GM12878 (cell line): ENCODE measurements at regions not wholly inside any gene's neighbourhood (a gene's known extent, or its start where the extent isn't known, plus 50 kb on each side); places are given as distances from the start of the nearest gene placed in this dataset.

Experiments used
- ATAC-seq: fragments of 200-7000 bp; cut with Tn5 transposase; 3 replicates; pipeline ENCODE4 v1.9.1; 2020; ENCODE audit warnings: mild to moderate bottlenecking, moderate library complexity
- BruUV-seq: library from RNA; stranded (reverse); fragments of 400-500 nt; replicated peaks from 2 replicates; lab custom pipeline; 2021; lab: Mats Ljungman, UMichigan
- CTCF ChIA-PET: fragments of 300-600 bp; sonication (Branson Sonifier 250); formaldehyde crosslinking; extraction: SDS; loops from one replicate; lab custom pipeline; 2021; ENCODE audit warnings: inconsistent platforms; lab: Yijun Ruan, JAX
- POLR2A ChIA-PET: fragments of 350-600 bp; formaldehyde crosslinking; extraction: SDS; loops from one replicate; lab custom pipeline; 2021; ENCODE audit warnings: inconsistent platforms; lab: Charles Lee
- RAD21 ChIA-PET: fragments of 300-600 bp; sonication (Branson Sonifier 250); formaldehyde crosslinking; loops from one replicate; lab custom pipeline; 2023; ENCODE audit warnings: antibody characterized with exemption; ENCODE audit not compliant: unreplicated experiment; lab: Charles Lee
- SMC1A ChIA-PET: fragments of 300-600 bp; sonication (Branson Sonifier 250); formaldehyde crosslinking; loops from one replicate; lab custom pipeline; 2023; ENCODE audit not compliant: unreplicated experiment, uncharacterized antibody; lab: Charles Lee
- DNase-seq: peaks from one replicate; pipeline ENCODE4 v3.0.0-alpha.2; 2011; ENCODE audit warnings: low read depth, low spot score
- FAIRE-seq: peaks from 3 replicates; lab custom pipeline; 2011; peaks lifted over from hg19 to GRCh38; lab: Jason Lieb, UNC
- H2AFZ ChIP-seq: 2 replicates; pipeline ENCODE4 v1.6.0; 2011; ENCODE audit warnings: low read depth, low read length, control low read depth; ENCODE audit not compliant: control insufficient read depth
- H3K27ac ChIP-seq: 2 replicates; pipeline ENCODE4 v1.5.1; 2011; ENCODE audit warnings: control low read depth; ENCODE audit not compliant: control insufficient read depth, insufficient read depth
- H3K27me3 ChIP-seq, 2 experiments: replicated peaks in 1 of 2; 2 replicates each; pipeline versions ENCODE4 v1.6.0 to v1.6.1; 2011; ENCODE audit warnings: low read length in 1 of 2; ENCODE audit not compliant: control insufficient read depth in 2 of 2, insufficient read depth in 2 of 2
- H3K36me3 ChIP-seq, 2 experiments: 2 replicates each; pipeline ENCODE4 v1.5.1; 2011; ENCODE audit warnings: low read length in 1 of 2; ENCODE audit not compliant: control insufficient read depth in 2 of 2, insufficient read depth in 2 of 2
- H3K4me1 ChIP-seq: 2 replicates; pipeline ENCODE4 v1.6.1; 2011; ENCODE audit warnings: mild to moderate bottlenecking, low read length, moderate library complexity, mixed read lengths; ENCODE audit not compliant: control insufficient read depth, insufficient read depth
- H3K4me2 ChIP-seq: 2 replicates; pipeline ENCODE4 v1.6.0; 2011; ENCODE audit warnings: control low read depth; ENCODE audit not compliant: control insufficient read depth, insufficient read depth
- H3K4me3 ChIP-seq: fragments of 200-600 bp; sonication (generic); 2 replicates; pipeline ENCODE4 v1.5.1; 2016
- H3K79me2 ChIP-seq: 2 replicates; pipeline ENCODE4 v1.6.0; 2011; ENCODE audit warnings: low read length; ENCODE audit not compliant: control insufficient read depth, insufficient read depth
- H3K9ac ChIP-seq: 2 replicates; pipeline ENCODE4 v1.8.0; 2011; ENCODE audit warnings: low read length, control low read depth, mixed read lengths; ENCODE audit not compliant: control insufficient read depth, insufficient read depth
- H3K9me3 ChIP-seq: replicated peaks from 3 replicates; pipeline ENCODE4 v1.5.1; 2011; ENCODE audit warnings: mild to moderate bottlenecking, low read length; ENCODE audit not compliant: control insufficient read depth, insufficient read depth
- H4K20me1 ChIP-seq: 2 replicates; pipeline ENCODE4 v1.6.0; 2011; ENCODE audit not compliant: control insufficient read depth, insufficient read depth
- ATF7 ChIP-seq: fragments of 450-650 bp; IDR thresholded peaks from 2 replicates; pipeline ENCODE4 v1.6.1; 2016; ENCODE audit warnings: low read depth, mild to moderate bottlenecking
- CBX5 ChIP-seq: sonication (generic); IDR thresholded peaks from 2 replicates; pipeline ENCODE4 v1.6.1; 2016; ENCODE audit warnings: low read depth, moderate library complexity, mild to moderate bottlenecking, inconsistent platforms
- CHD1 ChIP-seq: IDR thresholded peaks from 2 replicates; pipeline ENCODE4 v1.6.1; 2012; ENCODE audit warnings: low read depth, low read length, improper control_type of control experiment
- CTCF ChIP-seq, 3 experiments: IDR thresholded peaks in 2 of 3; conservative IDR thresholded peaks in 1 of 3; 2 replicates each; pipeline ENCODE4 v1.5.1; 2011; ENCODE audit warnings: low read depth in 3 of 3, low read length in 3 of 3, mild to moderate bottlenecking in 3 of 3, control low read depth in 2 of 3, moderate library complexity in 2 of 3, inconsistent platforms in 1 of 3, mixed read lengths in 1 of 3; ENCODE audit not compliant: control insufficient read depth in 2 of 3, insufficient read depth in 1 of 3; ENCODE audit errors: extremely low read depth in 1 of 3
- DPF2 ChIP-seq: fragments of 450-650 bp; IDR thresholded peaks from 2 replicates; pipeline ENCODE4 v1.6.1; 2017; ENCODE audit warnings: mild to moderate bottlenecking
- EED ChIP-seq: sonication (generic); IDR thresholded peaks from 2 replicates; pipeline ENCODE4 v1.6.1; 2016; ENCODE audit warnings: antibody characterized with exemption, low read depth
- EZH2 ChIP-seq: IDR thresholded peaks from 2 replicates; pipeline ENCODE4 v1.6.1; 2012; ENCODE audit warnings: low read depth, mild to moderate bottlenecking, control low read depth, inconsistent platforms, low read length, borderline replicate concordance; ENCODE audit not compliant: control insufficient read depth
- FOXM1 ChIP-seq: IDR thresholded peaks from 2 replicates; pipeline ENCODE4 v1.6.1; 2012; ENCODE audit warnings: low read depth, mild to moderate bottlenecking, inconsistent platforms, low read length, moderate library complexity
- IRF3 ChIP-seq: fragments of 450-650 bp; IDR thresholded peaks from 2 replicates; pipeline ENCODE4 v1.6.1; 2014; ENCODE audit warnings: mild to moderate bottlenecking
- IRF4 ChIP-seq: IDR thresholded peaks from 2 replicates; pipeline ENCODE4 v1.6.1; 2011; ENCODE audit warnings: low read depth, low read length
- NFYB ChIP-seq: IDR thresholded peaks from 2 replicates; pipeline ENCODE4 v1.6.1; 2011; ENCODE audit warnings: low read depth, mild to moderate bottlenecking, low read length, improper control_type of control experiment, moderate library complexity; ENCODE audit not compliant: insufficient read depth
- NKRF ChIP-seq: fragments of 450-650 bp; conservative IDR thresholded peaks from 2 replicates; pipeline ENCODE4 v1.6.1; 2017; ENCODE audit warnings: mild to moderate bottlenecking, moderate library complexity
- PRDM15 ChIP-seq: fragments of 450-650 bp; formaldehyde crosslinking; IDR thresholded peaks from 2 replicates; pipeline ENCODE4 v1.4.0; 2020; ENCODE audit warnings: mild to moderate bottlenecking, moderate library complexity
- RCOR1 ChIP-seq: conservative IDR thresholded peaks from 2 replicates; pipeline ENCODE4 v1.6.1; 2012; ENCODE audit warnings: low read depth, low read length, improper control_type of control experiment
- SMC3 ChIP-seq: IDR thresholded peaks from 2 replicates; pipeline ENCODE4 v1.6.1; 2011; ENCODE audit warnings: low read length, improper control_type of control experiment, borderline replicate concordance
- SRF ChIP-seq, 2 experiments: IDR thresholded peaks; 2 replicates each; pipeline ENCODE4 v1.6.1; 2011; ENCODE audit warnings: low read depth in 2 of 2, low read length in 2 of 2, mild to moderate bottlenecking in 1 of 2, moderate library complexity in 1 of 2
- TCF7 ChIP-seq: IDR thresholded peaks from 2 replicates; pipeline ENCODE4 v1.6.1; 2014; ENCODE audit warnings: antibody characterized with exemption, borderline replicate concordance
- WGBS: methylation state at CpG from one replicate; pipeline ENCODE4 v1.1.6; 2016; ENCODE audit warnings: low lambda C conversion rate; ENCODE audit not compliant: insufficient replicate concordance, insufficient coverage; ENCODE audit errors: missing lambda C conversion rate; 5-methylcytosine and 5-hydroxymethylcytosine counted together
- in situ Hi-C: fragments of 300-500 bp; cut with MboI; formaldehyde crosslinking; loops from 9 replicates; pipeline ENCODE4 v1.14.3; 2018; ENCODE audit warnings: mixed read lengths
- intact Hi-C: fragments of 100-400 bp; cut with micrococcal nuclease; formaldehyde crosslinking; loops from one replicate; pipeline ENCODE4 v1.14.2; 2022; ENCODE audit not compliant: unreplicated experiment

GRCh38 chr6:170113141-170113540, 177.7 kb downstream of the DLL1 start (continued):
- no peak for TF ChIP-seq PRDM15
- no peak for TF ChIP-seq CTCF (IDR thresholded peaks at IDR 0.05 in 2 of 3, conservative IDR thresholded peaks at IDR 0.05 in 1 of 3; ENCODE audit: control insufficient read depth in 2 of 3, extremely low read depth in 1 of 3, insufficient read depth in 1 of 3, low read depth in 3 of 3, low read length in 3 of 3)
- no peak for TF ChIP-seq ATF7
- TF ChIP-seq DPF2, result no peak
- TF ChIP-seq CHD1, result no peak
- TF ChIP-seq FOXM1, result no peak

GRCh38 chr6:170112583-170112860, 178.4 kb downstream of the DLL1 start:
- in situ Hi-C loops (no loop called here), intact Hi-C loops (no loop called here)
- FAIRE-seq, result no peak
- no peaks in the 10 kb centered on the region for H3K27me3 ChIP-seq
- DNase-seq, result no peak
- CTCF ChIA-PET, result no interaction called here
- RAD21 ChIA-PET, result no interaction called here
- H4K20me1 ChIP-seq, result no peaks in the 10 kb centered on the region
- POLR2A ChIA-PET, result no interaction called here
- H3K4me2 ChIP-seq, result no peak overlapping the region
- SMC1A ChIA-PET, result no interaction called here
- 53% methylated on average over 4 of the region's 4 CpGs for WGBS
- no TSS peak for BruUV-seq
- no peak overlapping the region for H2AFZ ChIP-seq
- H3K27ac ChIP-seq, result no peak overlapping the region
- H3K79me2 ChIP-seq, result no peaks in the 10 kb centered on the region
- no peaks in the 10 kb centered on the region for H3K9me3 ChIP-seq
- H3K4me1 ChIP-seq, result no peaks in the 10 kb centered on the region
- ATAC-seq, result no peak
- H3K4me3 ChIP-seq, result no peak overlapping the region
- H3K9ac ChIP-seq, result no peak overlapping the region
- H3K36me3 ChIP-seq, result no peaks in the 10 kb centered on the region
- TF ChIP-seq IRF3 (no peak), RCOR1 (no peak), IRF4 (no peak), CBX5 (no peak), TCF7 (no peak), EED (no peak), NFYB (no peak), SRF (IDR thresholded peaks at IDR 0.05; ENCODE audit: low read depth in 2 of 2, low read length in 2 of 2) (no peak), NKRF (no peak), SMC3 (no peak), EZH2 (no peak)
